ENCODE measurements at regions not wholly inside any gene's neighbourhood (a gene's known extent, or its start where the extent isn't known, plus 50 kb on each side); places are given as distances from the start of the nearest gene placed in this dataset.

DNA sequence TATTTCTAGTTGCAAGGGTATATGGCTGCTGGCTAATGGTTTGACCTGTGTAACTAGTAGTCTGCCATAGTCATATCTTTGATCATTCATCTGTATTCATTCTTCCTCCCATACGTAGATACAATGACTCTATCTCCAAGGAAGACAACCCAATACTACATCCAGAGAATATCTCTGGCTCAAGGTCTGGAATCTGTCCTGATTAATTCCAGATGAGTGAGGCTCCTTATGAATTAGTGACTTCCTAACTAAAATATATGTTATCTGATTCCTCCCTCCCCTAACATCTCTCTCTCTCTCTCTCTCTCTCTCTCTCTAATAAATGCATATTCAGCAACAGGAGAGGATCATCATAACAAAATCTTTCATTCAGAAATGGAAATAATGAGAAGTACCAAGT, 641.5 kb downstream of the FAT4 start:
- no peak for DNase-seq

DNA sequence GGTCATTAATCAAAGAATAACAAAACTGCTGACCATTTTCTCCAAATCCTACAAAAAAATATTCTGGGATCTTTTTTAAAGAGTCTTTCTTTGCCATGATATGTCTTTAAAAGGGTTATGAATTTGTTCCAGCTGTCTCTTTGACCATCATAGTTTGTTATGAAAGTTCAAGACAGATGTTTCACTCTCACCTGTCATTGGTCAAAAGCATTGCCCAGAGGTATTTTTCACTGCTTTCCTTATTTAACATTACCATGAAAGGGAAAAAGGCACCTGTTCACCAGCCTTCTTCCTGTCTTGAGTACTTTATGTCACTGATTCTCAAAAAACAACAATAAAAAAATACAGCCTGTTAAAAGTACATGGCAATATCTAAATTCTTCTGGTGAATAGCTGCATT, 643.8 kb downstream of the FAT4 start:
- DNase-seq: no peak

DNA sequence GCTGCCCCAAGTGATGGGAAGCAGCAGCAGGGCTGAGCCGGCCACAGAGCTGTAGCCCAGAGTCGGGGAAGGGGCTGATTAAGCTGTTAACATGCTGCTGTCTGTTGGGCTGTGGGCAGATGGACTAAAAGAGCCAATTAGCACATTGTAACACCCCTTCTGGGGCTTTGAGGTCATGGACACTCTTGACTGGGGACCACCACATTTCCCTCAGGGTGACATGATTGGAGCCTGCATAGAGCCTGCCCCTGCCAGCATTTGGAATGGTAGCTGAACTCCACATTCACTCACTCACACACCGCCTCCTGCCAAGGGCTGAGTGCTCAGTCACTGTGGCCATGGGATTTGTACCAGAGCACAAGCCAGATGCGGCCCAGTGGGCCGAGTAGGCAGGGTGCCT, 646.9 kb downstream of the FAT4 start:
- no peak for DNase-seq

DNA sequence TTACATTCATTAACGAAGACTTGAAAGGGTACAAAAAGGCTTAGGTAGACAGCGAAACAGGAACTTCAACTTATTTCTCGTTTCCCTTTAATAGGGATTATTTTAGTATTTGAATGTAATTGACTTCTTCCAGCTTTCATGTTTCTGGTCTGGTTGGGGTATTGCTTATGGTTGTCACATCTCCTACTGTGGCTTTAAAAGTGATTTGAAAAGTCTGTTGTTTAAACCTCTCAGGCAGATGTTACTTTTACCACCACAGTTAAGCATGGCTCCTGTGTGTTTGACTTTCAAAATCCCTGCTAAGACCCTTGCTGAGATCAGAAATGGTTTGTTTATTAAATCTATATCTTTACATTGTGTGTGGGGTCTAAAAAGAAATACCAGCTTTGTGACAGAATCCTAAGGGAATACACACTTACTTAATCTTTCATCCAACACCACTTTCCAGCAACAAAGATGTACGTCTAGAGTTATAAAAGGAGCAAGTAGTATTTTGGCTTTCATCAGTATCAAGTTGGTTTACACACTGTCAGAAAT, 661.2 kb downstream of the FAT4 start:
- DNase-seq: no peak

DNA sequence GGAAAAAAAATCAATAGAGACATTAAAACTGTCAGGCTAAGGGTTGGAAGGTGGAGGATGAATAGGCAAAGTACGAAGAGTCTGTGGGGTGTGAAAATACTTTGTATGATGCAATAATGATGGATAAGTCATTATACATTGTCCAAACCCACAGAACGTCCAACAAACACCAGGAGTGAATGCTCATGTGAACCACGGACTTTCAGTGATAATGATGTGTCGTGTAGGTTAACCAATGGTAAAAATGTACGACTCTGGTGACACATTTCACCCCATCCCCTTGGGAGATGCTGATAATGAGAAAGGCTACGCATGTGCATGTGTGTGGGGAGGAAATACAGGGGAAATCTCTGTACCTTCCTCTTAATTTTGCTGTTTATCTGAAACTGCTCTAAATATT, 665.2 kb downstream of the FAT4 start:
- DNase-seq: no peak

DNA sequence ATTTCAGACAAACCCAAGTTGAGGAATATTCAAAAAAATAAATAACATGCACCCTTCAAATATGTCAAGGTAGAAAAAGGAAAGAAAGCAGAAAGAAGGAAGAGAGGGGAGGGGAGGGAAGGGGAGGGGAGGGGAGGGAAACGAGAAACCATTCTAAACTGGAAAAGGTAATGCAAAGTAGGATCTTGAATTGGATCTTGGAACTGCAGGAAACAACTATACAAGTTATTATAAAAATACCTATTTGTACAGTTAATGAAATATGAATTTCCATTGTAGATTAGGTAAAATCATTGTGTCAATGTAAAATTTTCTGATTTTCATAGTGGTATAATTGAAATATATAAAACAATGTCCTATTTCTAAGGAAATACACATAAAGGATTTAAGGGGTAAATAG, 668.4 kb downstream of the FAT4 start:
- no peak for DNase-seq

DNA sequence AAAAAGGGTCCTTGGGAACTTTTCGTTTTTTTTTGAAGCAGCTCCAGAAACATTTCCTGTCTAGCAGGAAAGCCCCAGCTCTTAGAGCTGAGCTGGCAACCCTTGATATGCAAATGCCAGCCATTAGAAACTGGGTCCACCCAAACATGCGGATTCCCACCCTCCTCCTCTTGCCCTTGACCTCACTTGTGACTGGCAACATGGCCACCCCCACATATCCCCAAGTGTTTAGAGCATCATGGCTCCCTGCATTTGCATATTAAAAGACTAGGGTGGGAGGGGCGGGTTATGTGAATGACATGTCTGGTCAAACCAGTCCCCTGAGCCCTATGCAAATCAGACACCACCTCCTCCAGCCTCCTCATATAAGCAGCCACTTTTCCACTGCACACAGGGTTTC, 671.1 kb downstream of the FAT4 start:
- DNase-seq: no peak

DNA sequence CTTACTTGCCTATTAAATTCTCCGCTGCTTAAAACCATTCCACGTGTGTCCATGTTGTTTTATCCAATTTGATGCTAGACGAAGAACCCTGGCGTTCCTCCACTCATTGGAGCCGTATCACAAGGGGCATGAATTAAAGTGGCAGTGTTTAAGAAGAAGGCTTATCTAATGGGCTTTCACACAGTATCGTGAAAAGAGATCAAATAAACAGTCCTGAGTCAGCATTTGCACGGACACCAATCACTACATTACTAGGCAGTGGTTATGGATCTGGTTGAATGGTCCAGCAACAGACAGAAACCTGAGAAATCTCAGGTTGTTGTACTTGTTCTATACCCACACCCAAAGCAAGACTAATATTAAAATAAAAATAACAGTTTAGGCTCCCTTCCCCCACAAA, 671.6 kb downstream of the FAT4 start:
- DNase-seq: no peak

DNA sequence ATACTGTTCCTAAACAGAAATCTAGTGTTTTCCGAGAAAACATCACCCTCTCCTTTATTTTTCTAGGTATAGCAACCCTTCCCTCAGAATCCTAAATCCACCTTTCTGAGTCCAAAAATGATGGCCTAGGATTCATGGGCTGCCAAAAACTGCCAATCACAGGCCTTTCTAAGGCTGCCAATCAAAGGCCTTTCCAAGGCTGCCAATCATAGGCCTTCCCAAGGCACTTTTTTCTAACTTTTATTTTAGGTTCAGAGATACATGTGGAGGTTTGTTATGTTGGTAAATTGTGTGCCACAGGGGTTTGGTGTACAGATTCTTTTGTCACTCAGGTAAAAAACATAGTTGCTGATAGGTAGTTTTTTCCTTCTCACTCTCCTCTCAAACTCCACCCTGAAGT, 673.7 kb downstream of the FAT4 start:
- no peak for DNase-seq

DNA sequence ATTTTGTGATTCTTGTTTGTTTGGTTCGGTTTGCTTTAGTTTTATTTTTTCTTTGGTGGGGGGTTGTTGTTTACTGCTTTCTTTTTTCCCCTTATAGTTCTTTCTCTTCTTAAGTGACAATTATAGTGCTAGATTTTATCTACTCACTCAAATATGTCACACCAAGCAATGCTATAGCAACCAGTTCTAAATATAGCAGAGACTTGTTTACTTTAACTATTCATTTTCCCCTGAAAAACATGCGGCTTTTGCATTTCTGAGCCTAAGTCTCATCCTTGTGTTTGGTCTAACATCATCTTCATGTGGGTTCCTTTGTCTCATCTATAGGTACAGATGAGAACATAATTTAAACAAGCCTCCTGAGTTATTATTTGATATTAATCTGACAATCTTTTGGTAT, 676.6 kb downstream of the FAT4 start:
- no peak for DNase-seq

DNA sequence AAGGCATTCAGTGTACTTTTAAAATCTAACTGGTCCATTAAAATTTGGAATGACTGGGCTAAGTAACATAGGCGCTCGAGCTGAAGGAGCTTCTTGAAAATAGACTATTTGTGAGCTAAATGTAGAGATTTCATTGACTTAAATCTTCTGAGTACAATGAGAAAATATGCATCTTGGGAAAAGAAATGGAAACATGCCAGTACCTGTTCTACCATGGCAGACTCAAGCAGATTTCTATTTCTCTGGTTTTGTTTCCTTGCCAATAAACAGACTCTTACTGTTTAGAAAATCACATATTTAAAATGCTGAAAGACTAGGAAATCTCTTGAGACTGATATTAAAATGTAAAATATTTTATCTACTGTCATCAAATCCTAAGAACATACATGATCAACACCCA, 678.1 kb downstream of the FAT4 start:
- DNase-seq: no peak

DNA sequence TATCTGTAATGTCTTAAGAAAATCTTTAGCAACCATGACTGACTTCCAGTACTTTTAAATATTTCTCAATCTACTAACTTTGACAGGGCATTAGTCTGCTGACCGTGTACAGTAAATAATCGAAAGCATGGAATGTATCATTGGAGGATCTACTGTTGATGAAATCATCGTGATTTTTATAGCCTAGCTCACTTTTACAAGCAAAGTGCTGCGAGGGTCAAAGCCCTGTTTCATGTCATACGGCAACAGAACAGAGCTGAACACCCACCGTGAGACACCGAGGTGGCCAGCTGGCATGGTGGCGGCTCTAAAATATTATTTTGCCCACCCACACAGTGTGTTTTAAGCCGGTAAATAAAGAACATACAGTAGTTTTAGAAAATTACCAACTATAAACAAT, 679.3 kb downstream of the FAT4 start:
- DNase-seq: no peak

DNA sequence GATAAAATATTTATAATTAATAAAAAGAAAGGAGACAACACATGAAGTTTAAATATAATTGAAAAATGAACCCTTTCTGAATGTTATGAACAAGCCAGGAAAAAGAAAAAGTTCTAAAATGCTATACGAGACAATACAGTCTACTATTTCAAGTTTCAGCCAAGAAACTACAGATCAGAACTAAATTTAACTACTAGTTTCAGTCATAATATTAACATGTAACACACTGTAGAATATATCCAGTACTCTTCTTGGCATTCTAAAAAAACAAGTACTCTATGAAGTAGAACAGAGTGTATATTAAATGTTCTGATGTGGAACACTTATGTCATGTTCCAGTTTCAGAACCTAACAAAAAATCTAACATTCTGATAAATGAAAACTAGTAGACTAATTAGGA, 679.7 kb downstream of the FAT4 start:
- DNase-seq: no peak

DNA sequence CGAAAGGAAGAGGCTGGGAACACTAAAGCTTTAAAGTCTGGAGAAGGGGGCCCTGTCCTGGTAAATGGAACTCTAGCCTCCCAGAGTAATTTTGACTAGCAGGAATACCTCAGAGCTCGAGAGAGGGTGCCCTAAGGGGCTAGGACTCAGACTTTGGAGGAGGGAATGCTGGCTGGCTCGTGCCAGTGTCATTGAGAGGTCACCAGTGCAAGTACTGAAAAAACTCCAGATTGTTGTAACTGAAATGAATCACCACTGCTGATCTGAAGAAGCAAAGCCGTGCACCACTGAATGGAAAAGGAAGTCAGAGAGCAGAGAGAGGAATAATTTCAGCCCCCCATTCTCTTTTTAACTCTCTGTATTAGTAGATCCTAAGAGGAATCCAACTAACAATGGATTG, 690.2 kb downstream of the FAT4 start:
- no peak for DNase-seq

DNA sequence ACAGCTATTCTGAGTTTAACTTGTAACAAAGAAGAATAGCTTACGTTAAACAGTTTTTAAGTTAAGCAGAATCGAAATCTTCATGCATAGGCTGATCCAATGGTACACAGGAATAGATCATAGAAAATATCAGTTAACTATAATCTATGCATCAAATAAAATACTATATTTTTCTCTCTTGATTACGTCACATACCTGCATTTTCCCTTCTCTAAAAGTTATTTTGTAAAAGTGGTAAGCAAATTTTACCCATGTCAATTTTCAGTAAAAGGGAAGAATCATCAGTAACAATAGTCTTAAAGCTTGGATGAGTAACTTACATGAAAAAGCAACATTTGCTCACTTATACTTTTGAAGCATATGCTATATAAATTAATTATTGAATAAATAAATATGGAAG, 692.4 kb downstream of the FAT4 start:
- no peak for DNase-seq

DNA sequence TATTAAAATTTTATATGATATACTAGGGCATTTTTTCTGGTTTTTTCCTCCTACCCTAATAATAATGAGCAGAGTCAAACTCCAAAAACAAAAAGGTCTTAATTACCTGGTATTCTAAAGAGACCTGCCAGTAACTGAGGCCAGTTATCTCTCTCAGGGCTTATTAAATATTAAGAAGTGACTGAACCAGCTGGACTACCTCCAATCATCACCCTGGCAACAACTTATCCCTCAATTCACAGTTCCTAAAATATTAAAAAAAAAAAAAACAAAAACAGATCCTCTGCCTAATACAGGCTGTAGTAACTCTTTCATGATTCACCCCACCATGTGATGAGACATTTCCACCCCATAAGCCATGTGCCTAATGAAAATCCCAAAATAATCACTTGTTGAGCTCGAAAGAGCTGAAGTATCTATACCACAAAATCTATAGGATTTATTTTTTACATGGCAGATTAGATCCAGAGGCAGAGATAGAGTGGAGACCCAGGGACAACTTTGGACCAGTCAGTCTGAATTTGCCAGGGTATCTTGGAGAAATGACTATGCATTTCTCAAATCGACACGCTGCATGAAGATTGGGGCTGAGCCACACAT, 698.0 kb downstream of the FAT4 start:
- no peak for DNase-seq

DNA sequence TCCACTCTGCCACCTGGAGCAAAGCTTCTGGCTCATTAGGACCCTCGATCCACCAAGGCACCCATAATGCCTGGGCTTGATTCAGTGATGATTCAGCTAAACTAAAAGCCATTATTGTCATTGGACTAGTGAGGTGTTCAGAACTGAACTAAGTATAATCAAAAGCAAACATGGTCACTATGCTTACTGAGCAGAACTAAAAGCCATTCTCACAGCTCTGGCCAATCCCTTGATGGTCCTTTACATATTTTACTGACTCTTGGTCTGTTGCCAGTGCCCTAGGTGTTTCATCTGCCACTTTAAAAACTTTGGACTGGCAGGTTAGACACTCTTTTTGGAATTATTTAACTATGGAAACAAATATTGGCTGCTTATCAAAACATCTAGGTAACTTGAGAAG, 703.5 kb downstream of the FAT4 start:
- no peak for DNase-seq

DNA sequence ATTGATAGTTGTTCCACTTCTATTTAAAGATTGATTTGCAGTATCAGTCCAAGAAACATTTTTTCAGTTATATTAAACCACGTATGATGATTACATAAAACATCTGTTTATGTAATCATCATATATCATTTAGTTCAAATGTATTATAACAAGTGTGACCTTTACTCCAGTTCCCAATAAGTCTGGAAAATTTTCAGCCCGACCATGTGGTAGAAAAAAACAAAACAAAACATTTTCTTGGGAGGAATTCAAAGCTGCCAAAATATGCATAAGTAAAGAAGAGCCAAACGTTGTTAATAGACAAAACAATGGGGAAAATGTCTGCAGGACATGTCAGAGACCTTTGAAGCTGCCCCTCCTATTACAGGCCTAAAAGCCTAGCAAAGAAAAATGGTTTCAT, 709.1 kb downstream of the FAT4 start:
- no peak for DNase-seq

DNA sequence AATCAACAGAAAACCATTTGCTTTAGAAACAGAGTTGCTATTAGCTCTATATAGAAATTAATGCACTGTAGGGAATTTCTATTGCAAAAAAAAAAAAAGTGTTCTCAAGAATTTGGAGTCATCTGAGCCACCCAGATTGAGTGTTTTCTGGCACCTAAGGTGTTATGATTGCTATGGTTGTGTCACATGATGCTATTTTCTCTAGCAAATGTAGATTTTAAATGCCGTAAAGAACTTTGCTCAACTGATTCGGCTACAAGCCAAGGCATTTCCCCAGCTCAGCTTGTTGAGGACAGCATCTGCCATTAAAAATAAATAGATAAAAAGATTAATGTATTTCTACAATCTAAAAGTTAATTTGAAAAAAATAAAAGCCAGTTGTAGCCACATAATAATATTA, 712.8 kb downstream of the FAT4 start:
- no peak for DNase-seq

DNA sequence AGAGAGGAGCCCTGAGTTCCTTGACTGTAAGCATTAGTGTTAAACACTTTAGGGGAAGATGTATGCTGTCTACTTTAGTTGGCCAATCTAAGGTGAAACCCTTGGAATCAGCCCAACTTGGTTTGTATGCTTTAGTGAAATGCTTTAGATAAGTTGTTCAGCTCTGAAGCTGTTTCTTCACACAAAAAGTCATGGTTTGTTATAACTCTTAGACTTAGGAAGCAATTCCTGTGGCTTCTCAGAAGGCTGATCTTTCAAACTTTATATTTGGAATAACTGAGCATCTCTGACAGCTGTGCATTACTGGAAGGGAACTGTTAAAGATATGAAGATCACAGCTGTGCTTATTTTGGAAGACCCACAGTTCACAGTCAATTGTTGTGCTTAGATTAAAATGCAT, 714.1 kb downstream of the FAT4 start:
- DNase-seq: no peak

DNA sequence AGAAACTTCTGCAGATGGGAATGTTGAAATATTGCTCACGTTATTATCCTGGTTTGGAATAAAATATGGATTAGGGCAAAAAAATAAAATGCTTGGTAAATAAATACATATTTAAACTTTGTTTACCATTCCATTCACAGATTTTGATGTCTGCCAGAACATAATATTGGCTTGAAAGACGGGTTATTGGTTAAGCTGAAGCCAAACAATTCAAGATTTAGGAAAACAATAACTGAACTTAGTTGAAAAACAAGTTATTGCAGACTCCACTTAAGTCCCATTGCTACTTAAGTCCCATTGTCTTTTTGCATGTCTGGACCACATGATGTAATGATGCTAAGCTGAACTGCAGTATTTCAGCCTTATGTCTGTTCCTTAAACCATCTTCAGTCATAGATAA, 722.5 kb downstream of the FAT4 start:
- DNase-seq: no peak

DNA sequence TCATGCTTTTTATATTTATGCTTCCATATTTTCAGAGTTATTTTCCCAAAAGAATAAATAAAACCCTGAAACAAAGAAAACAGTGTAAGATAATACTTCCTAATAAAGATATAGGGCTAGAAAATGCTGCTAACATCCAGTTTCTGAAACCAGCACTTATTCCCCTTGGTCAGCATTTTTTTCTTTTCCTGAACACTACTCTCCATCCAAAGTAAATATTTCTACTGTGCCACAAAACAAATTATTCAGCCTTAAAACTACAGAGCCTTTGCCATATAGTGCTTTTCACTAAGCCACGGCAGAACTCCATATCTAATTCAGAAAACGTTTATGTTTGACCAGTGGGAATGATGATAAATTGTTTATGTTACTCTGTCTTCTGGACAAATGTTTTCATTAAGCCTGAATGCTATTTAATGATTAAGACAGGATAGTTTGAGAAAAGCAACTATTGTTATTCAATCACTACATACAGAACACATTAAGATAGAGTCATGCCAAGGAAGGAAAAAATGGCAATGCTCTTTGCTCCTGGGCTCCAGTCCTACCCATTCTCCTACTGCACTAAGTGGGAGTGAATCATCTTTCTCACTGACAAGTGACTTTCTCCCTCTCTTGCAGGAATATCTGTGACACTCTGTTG, 723.9 kb downstream of the FAT4 start:
- DNase-seq: no peak

DNA sequence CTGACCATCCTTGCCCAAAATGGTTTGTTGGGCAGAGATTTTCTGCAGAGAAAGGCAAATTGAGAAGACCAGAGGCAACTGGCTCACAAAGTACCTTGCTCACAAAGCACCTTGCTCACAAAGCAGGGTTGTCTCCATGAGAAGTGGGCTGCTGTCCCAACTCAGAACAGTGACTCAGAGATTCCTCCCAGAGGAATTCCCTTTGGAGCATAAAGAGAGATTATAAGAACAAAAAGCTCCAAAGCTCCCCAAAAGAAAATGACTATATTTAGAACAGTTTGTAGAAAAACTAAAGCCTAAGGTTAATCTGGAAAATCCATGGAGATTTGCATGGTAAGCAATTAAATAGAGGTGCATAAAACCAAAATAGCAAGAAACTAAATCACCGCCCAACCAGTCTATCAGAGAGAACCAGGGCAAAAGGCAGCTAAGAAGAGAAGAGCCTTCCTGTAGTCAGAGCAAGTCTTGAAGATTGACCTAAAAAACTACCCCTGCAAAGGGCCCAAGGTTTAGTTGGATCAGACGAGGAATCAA, 731.4 kb downstream of the FAT4 start:
- DNase-seq: no peak

DNA sequence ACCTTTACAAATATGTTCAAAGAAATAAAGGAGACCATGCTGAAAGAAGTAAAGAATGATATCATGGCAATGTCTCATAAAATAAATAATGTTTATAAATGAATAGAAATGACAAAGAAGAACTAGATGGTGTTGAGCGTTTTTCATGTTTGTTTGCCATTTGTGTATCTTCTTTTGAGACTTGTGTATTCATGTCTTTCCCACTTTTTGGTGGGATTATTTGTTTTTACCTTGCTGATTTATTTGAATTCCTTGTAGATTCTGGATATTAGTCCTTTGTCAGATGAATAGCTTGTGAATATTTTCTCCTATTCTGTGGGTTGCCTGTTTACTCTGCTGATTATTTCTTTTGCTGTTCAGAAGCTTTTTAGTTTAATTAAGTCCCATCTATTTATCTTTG, 732.4 kb downstream of the FAT4 start:
- no peak for DNase-seq
